B cell (primary cell): ENCODE measurements at regions not wholly inside any gene's neighbourhood (a gene's known extent, or its start where the extent isn't known, plus 50 kb on each side); places are given as distances from the start of the nearest gene placed in this dataset.

ENCODE experiments used
- EZH2 ChIP-seq: IDR thresholded peaks from 2 replicates; pipeline ENCODE4 v1.6.1; 2012; ENCODE audit warnings: borderline replicate concordance, low read depth, mild to moderate bottlenecking, moderate library complexity, low read length; ENCODE audit not compliant: insufficient read depth, poor library complexity, severe bottlenecking
- TF ChIP-seq, protein P1 (sequence below): fragments of 200-600 bp; IDR thresholded peaks from one replicate; pipeline ENCODE4 v1.8.0; 2022; ENCODE audit warnings: antibody characterized with exemption, mild to moderate bottlenecking

DNA sequence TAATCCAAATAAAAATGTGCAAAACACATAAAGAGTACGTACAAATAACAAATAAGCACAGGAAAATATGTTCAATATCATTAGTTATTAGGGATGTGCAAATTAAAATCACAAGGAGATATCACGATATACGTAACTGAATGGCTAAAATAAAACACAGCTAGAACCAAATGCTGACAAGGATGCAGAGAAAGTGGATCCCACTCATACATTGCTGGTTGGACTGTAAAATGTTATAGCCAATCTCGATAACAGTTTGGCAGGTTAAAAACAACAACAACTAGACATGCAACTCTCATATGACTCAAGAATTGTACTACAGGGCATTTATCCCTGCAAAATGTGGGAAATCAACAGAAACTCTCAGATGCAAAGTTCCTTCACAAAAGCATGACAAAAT lies 553.9 kb downstream of the ADCYAP1 start:
- TF ChIP-seq, protein P1, sequence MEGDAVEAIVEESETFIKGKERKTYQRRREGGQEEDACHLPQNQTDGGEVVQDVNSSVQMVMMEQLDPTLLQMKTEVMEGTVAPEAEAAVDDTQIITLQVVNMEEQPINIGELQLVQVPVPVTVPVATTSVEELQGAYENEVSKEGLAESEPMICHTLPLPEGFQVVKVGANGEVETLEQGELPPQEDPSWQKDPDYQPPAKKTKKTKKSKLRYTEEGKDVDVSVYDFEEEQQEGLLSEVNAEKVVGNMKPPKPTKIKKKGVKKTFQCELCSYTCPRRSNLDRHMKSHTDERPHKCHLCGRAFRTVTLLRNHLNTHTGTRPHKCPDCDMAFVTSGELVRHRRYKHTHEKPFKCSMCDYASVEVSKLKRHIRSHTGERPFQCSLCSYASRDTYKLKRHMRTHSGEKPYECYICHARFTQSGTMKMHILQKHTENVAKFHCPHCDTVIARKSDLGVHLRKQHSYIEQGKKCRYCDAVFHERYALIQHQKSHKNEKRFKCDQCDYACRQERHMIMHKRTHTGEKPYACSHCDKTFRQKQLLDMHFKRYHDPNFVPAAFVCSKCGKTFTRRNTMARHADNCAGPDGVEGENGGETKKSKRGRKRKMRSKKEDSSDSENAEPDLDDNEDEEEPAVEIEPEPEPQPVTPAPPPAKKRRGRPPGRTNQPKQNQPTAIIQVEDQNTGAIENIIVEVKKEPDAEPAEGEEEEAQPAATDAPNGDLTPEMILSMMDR = no peak
- no peak for TF ChIP-seq EZH2
